Ishikawa (cell line): ENCODE measurements at regions not wholly inside any gene's neighbourhood (a gene's known extent, or its start where the extent isn't known, plus 50 kb on each side); places are given as distances from the start of the nearest gene placed in this dataset.

Experiments used
- CREB1 ChIP-seq: IDR thresholded peaks from 2 replicates; pipeline ENCODE4 v1.6.1; 2012; ENCODE audit warnings: low read depth
- EP300 ChIP-seq: IDR thresholded peaks from 2 replicates; pipeline ENCODE4 v1.6.1; 2012; ENCODE audit warnings: borderline replicate concordance
- NFIC ChIP-seq: IDR thresholded peaks from 2 replicates; pipeline ENCODE4 v1.6.1; 2012
- RAD21 ChIP-seq: IDR thresholded peaks from 2 replicates; pipeline ENCODE4 v1.6.1; 2012; ENCODE audit warnings: low read depth
- REST ChIP-seq: IDR thresholded peaks from 2 replicates; pipeline ENCODE4 v1.6.1; 2012; ENCODE audit warnings: low read depth, mild to moderate bottlenecking
- TEAD4 ChIP-seq: IDR thresholded peaks from 2 replicates; pipeline ENCODE4 v1.6.1; 2012
- YY1 ChIP-seq: IDR thresholded peaks from 2 replicates; pipeline ENCODE4 v1.6.1; 2012; ENCODE audit warnings: low read depth
- TF ChIP-seq, protein P1 (sequence below): IDR thresholded peaks from 2 replicates; pipeline ENCODE4 v1.6.1; 2012

GRCh38 chr12:42933461-42934081 lies 344.0 kb upstream of the PRICKLE1 start:
- TF ChIP-seq CREB1 (no peak), YY1 (no peak), REST (no peak), EP300 (no peak), NFIC (no peak), TEAD4 (no peak), RAD21 (no peak)
- TF ChIP-seq, protein P1, sequence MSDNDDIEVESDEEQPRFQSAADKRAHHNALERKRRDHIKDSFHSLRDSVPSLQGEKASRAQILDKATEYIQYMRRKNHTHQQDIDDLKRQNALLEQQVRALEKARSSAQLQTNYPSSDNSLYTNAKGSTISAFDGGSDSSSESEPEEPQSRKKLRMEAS, result no peak
